KMS-11 (cell line): ENCODE measurements at regions not wholly inside any gene's neighbourhood (a gene's known extent, or its start where the extent isn't known, plus 50 kb on each side); places are given as distances from the start of the nearest gene placed in this dataset.

ENCODE experiments used
- H2AFZ ChIP-seq: fragments of 200-600 bp; sonication (generic); 2 replicates; pipeline ENCODE4 v1.6.1; 2016; ENCODE audit warnings: antibody characterized with exemption, mixed run types, low read depth
- H3K27ac ChIP-seq: fragments of 200-600 bp; sonication (generic); 2 replicates; pipeline ENCODE4 v1.6.1; 2016; ENCODE audit warnings: mild to moderate bottlenecking, mixed run types
- H3K27me3 ChIP-seq: fragments of 200-600 bp; sonication (generic); 2 replicates; pipeline ENCODE4 v1.6.1; 2017; ENCODE audit warnings: mild to moderate bottlenecking, low read depth, mixed run types, moderate library complexity; ENCODE audit not compliant: insufficient read depth
- H3K36me3 ChIP-seq: fragments of 200-600 bp; sonication (generic); 2 replicates; pipeline ENCODE4 v1.6.1; 2017; ENCODE audit warnings: mild to moderate bottlenecking, mixed run types; ENCODE audit not compliant: insufficient read depth
- H3K4me1 ChIP-seq: fragments of 200-600 bp; sonication (generic); 2 replicates; pipeline ENCODE4 v1.6.1; 2016; ENCODE audit warnings: mild to moderate bottlenecking, low read depth, mixed run types; ENCODE audit not compliant: poor library complexity, severe bottlenecking
- H3K4me2 ChIP-seq: fragments of 200-600 bp; sonication (generic); 2 replicates; pipeline ENCODE4 v1.7.0; 2016; ENCODE audit warnings: mild to moderate bottlenecking, mixed run types
- H3K4me3 ChIP-seq: fragments of 200-600 bp; sonication (generic); IDR thresholded peaks from 2 replicates; pipeline ENCODE4 v1.6.1; 2017; ENCODE audit warnings: low read depth, low read length, mixed read lengths; ENCODE audit not compliant: insufficient read depth
- H3K79me2 ChIP-seq: fragments of 200-600 bp; sonication (generic); 2 replicates; pipeline ENCODE4 v1.6.1; 2016; ENCODE audit warnings: low read depth, mixed run types; ENCODE audit not compliant: insufficient read depth
- H3K9ac ChIP-seq: fragments of 200-600 bp; sonication (generic); 2 replicates; pipeline ENCODE4 v1.6.1; 2016; ENCODE audit warnings: mild to moderate bottlenecking, mixed run types
- H4K20me1 ChIP-seq: fragments of 200-600 bp; sonication (generic); 2 replicates; pipeline ENCODE4 v1.6.1; 2016; ENCODE audit warnings: mild to moderate bottlenecking, mixed run types; ENCODE audit not compliant: insufficient read depth
- TF ChIP-seq, protein P1 (sequence below): fragments of 200-600 bp; sonication (generic); conservative IDR thresholded peaks from 2 replicates; pipeline ENCODE4 v1.6.1; 2017; ENCODE audit warnings: low read depth, mild to moderate bottlenecking, antibody characterized with exemption, low read length, moderate library complexity, mixed read lengths

DNA sequence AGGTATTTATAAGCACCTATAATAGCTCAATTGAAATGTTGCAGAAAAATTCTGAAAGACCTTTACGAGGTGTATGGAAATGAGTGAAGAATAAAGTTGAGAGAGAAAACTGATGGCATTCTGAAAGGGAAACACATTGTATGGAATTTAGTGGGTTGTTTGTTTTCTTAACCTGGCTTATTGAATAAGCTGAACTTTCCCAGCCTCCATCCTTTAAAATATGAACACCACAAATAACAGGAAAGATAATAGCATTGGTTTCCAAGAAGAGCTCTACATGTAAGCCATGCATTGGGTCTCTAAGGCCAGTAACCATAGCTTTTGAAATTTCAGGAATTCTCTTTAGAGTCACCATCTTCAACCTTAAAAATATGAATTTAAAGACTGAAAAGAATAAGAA lies 709.0 kb downstream of the USP25 start:
- Histone ChIP-seq H3K27me3 (no peaks in the 10 kb centered on the region), H3K4me2 (no peak overlapping the region), H4K20me1 (no peaks in the 10 kb centered on the region), H3K27ac (no peak overlapping the region), H3K4me3 (no peak overlapping the region), H3K79me2 (no peaks in the 10 kb centered on the region), H2AFZ (no peak overlapping the region), H3K9ac (no peak overlapping the region), H3K36me3 (no peaks in the 10 kb centered on the region), H3K4me1 (no peaks in the 10 kb centered on the region)
- TF ChIP-seq, protein P1, sequence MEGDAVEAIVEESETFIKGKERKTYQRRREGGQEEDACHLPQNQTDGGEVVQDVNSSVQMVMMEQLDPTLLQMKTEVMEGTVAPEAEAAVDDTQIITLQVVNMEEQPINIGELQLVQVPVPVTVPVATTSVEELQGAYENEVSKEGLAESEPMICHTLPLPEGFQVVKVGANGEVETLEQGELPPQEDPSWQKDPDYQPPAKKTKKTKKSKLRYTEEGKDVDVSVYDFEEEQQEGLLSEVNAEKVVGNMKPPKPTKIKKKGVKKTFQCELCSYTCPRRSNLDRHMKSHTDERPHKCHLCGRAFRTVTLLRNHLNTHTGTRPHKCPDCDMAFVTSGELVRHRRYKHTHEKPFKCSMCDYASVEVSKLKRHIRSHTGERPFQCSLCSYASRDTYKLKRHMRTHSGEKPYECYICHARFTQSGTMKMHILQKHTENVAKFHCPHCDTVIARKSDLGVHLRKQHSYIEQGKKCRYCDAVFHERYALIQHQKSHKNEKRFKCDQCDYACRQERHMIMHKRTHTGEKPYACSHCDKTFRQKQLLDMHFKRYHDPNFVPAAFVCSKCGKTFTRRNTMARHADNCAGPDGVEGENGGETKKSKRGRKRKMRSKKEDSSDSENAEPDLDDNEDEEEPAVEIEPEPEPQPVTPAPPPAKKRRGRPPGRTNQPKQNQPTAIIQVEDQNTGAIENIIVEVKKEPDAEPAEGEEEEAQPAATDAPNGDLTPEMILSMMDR, result no peak

DNA sequence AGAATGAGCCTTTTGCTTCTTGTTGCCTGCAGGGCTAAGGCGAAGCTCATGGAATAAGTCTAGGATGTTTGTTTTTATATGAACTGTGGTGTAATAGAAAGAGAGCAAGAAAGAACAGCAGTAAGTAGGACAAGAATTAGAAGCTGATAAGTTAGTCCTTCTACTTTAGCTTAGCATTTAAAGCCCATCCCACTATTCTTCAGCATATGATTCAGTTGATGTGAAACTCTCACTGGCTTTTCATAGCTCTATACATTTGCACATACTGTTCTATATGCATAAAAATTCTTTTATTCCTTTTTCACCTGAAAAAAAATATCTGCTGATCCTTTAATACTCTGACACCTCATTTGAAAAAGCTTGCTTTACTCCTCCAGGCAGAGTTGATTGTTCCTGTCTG lies 712.0 kb downstream of the USP25 start:
- no peak overlapping the region for H3K27ac ChIP-seq
- H3K9ac ChIP-seq, result no peak overlapping the region
- TF ChIP-seq, protein P1, result no peak
- no peak overlapping the region for H3K4me2 ChIP-seq
- H3K79me2 ChIP-seq, result no peaks in the 10 kb centered on the region
- H3K36me3 ChIP-seq, result no peaks in the 10 kb centered on the region
- H4K20me1 ChIP-seq, result no peaks in the 10 kb centered on the region
- H3K4me3 ChIP-seq, result no peak overlapping the region
- no peaks in the 10 kb centered on the region for H3K27me3 ChIP-seq
- no peak overlapping the region for H2AFZ ChIP-seq
- no peaks in the 10 kb centered on the region for H3K4me1 ChIP-seq

- H3K4me3 ChIP-seq, result no peak overlapping the region
- H3K36me3 ChIP-seq, result no peaks in the 10 kb centered on the region
- H4K20me1 ChIP-seq, result no peaks in the 10 kb centered on the region
- no peak overlapping the region for H3K9ac ChIP-seq
- H2AFZ ChIP-seq, result no peak overlapping the region
- peak overlapping the region; percentile 33; the same call in 1 of the 2 replicates for H3K4me2 ChIP-seq
- H3K27ac ChIP-seq, result no peak overlapping the region
- H3K79me2 ChIP-seq, result no peaks in the 10 kb centered on the region
- H3K27me3 ChIP-seq, result no peaks in the 10 kb centered on the region
- TF ChIP-seq, protein P1, result peak; percentile 41; the same call in 1 of the 2 replicates
- peaks cover 56% of the 10 kb centered on the region for H3K4me1 ChIP-seq
Measured at GRCh38 chr21:16454399-16454798, 724.6 kb downstream of the USP25 start.

- Histone ChIP-seq H2AFZ (no peak overlapping the region), H3K9ac (no peak overlapping the region; the same call in 1 of the 2 replicates), H3K36me3 (no peaks in the 10 kb centered on the region), H3K4me2 (peak overlapping the region; percentile 33), H3K27ac (peak overlapping the region; percentile 46), H3K4me3 (no peak overlapping the region), H4K20me1 (no peaks in the 10 kb centered on the region), H3K4me1 (peaks cover 56% of the 10 kb centered on the region), H3K27me3 (no peaks in the 10 kb centered on the region), H3K79me2 (no peaks in the 10 kb centered on the region)
- TF ChIP-seq, protein P1, result no peak
Measured at GRCh38 chr21:16455526-16455925, 725.7 kb downstream of the USP25 start.

GRCh38 chr21:16455978-16456377 lies 726.2 kb downstream of the USP25 start:
- TF ChIP-seq, protein P1, result no peak
- Histone ChIP-seq H3K27ac (peak overlapping the region; percentile 46; the same call in 1 of the 2 replicates), H4K20me1 (no peaks in the 10 kb centered on the region), H3K4me3 (no peak overlapping the region), H3K79me2 (no peaks in the 10 kb centered on the region), H2AFZ (no peak overlapping the region), H3K4me2 (peak overlapping the region; percentile 33), H3K27me3 (no peaks in the 10 kb centered on the region), H3K36me3 (no peaks in the 10 kb centered on the region), H3K4me1 (peaks cover 56% of the 10 kb centered on the region), H3K9ac (no peak overlapping the region; the same call in 1 of the 2 replicates)
